Thyroid gland (tissue), 4 donors: ENCODE measurements at regions not wholly inside any gene's neighbourhood (a gene's known extent, or its start where the extent isn't known, plus 50 kb on each side); places are given as distances from the start of the nearest gene placed in this dataset.

Experiments used
- CTCF ChIP-seq, 6 experiments: fragments of 200-600 bp in 3 of 6; fragments of 450-650 bp in 3 of 6; sonication (generic) in 3 of 6; IDR thresholded peaks; one replicate each; pipeline ENCODE4 v1.5.1; 2016 to 2019; ENCODE audit warnings: antibody characterized with exemption in 6 of 6, mild to moderate bottlenecking in 2 of 6, inconsistent platforms in 1 of 6, moderate library complexity in 1 of 6
- POLR2A ChIP-seq, 2 donors: fragments of 450-650 bp; IDR thresholded peaks; one replicate each; pipeline ENCODE4 v1.6.1; 2017; ENCODE audit warnings: antibody characterized with exemption in 2 of 2, mild to moderate bottlenecking in 2 of 2, moderate library complexity in 1 of 2

GRCh38 chr7:33774762-33775523, 130.4 kb upstream of the BMPER start:
- no peak for TF ChIP-seq CTCF (IDR thresholded peaks at IDR 0.05)
- no peak for TF ChIP-seq POLR2A (IDR thresholded peaks at IDR 0.05)
